ENCODE measurements at regions not wholly inside any gene's neighbourhood (a gene's known extent, or its start where the extent isn't known, plus 50 kb on each side); places are given as distances from the start of the nearest gene placed in this dataset.

GRCh38 chrX:137646472-137646871 lies 80.5 kb downstream of the ZIC3 start:
- TF ChIP-seq CTCF (IDR thresholded peaks at IDR 0.05 in 2 of 3, conservative IDR thresholded peaks at IDR 0.05 in 1 of 3; ENCODE audit: control insufficient read depth in 2 of 3, extremely low read depth in 1 of 3, insufficient read depth in 1 of 3, low read depth in 3 of 3, low read length in 3 of 3) (no peak), SMC3 (IDR thresholded peaks at IDR 0.05; ENCODE audit: borderline replicate concordance, low read length) (no peak), RUNX3 (IDR thresholded peaks at IDR 0.05; ENCODE audit: low read length) (no peak), ETV6 (conservative IDR thresholded peaks at IDR 0.05 in 1 of 2, IDR thresholded peaks at IDR 0.05 in 1 of 2; ENCODE audit: borderline replicate concordance in 1 of 2, low read depth in 1 of 2) (no peak), MAX (IDR thresholded peaks at IDR 0.05; ENCODE audit: low read depth, low read length) (no peak), POLR2A (IDR thresholded peaks at IDR 0.05; ENCODE audit: low read depth, low read length) (no peak), HDAC6 (IDR thresholded peaks at IDR 0.05; ENCODE audit: unreplicated experiment) (no peak), BACH1 (IDR thresholded peaks at IDR 0.05; ENCODE audit: borderline replicate concordance) (no peak), ZBTB11 (CRISPR knock-in tag; IDR thresholded peaks at IDR 0.05) (no peak), USF1 (IDR thresholded peaks at IDR 0.05; ENCODE audit: borderline replicate concordance, extremely low read length, insufficient read depth, low read depth, low read length) (no peak), CEBPB (IDR thresholded peaks at IDR 0.05; ENCODE audit: borderline replicate concordance in 1 of 2, low read depth in 2 of 2, low read length in 2 of 2) (no peak), TCF12 (IDR thresholded peaks at IDR 0.05; ENCODE audit: low read depth, low read length) (no peak), RCOR1 (conservative IDR thresholded peaks at IDR 0.05; ENCODE audit: low read depth, low read length) (no peak), TAF1 (IDR thresholded peaks at IDR 0.05; ENCODE audit: borderline replicate concordance, low read depth, low read length) (no peak)

Measured in GM12878 (cell line).